Mammary epithelial cell (primary cell): ENCODE measurements at regions not wholly inside any gene's neighbourhood (a gene's known extent, or its start where the extent isn't known, plus 50 kb on each side); places are given as distances from the start of the nearest gene placed in this dataset.

Experiments
- CTCF ChIP-seq, 2 donors: IDR thresholded peaks in 1 of 2; conservative IDR thresholded peaks in 1 of 2; 2 replicates each; pipeline ENCODE4 v1.5.1; 2011 to 2012; ENCODE audit warnings: inconsistent platforms in 2 of 2, low read length in 2 of 2, mild to moderate bottlenecking in 2 of 2, control low read depth in 1 of 2, low read depth in 1 of 2; ENCODE audit not compliant: insufficient read depth in 1 of 2; ENCODE audit errors: extremely low read depth in 1 of 2
- EZH2 ChIP-seq: IDR thresholded peaks from 2 replicates; pipeline ENCODE4 v1.6.1; 2012; ENCODE audit warnings: low read length, inconsistent platforms, borderline replicate concordance

- no peak for TF ChIP-seq CTCF (conservative IDR thresholded peaks at IDR 0.05 in 1 of 2, IDR thresholded peaks at IDR 0.05 in 1 of 2; ENCODE audit: extremely low read depth in 1 of 2, insufficient read depth in 1 of 2, low read depth in 1 of 2, low read length in 2 of 2)
- TF ChIP-seq EZH2 = no peak
Observed at GRCh38 chr9:120281665-120282064, 298.3 kb downstream of the CDK5RAP2 start.
